WTC11 (cell line): ENCODE measurements at regions not wholly inside any gene's neighbourhood (a gene's known extent, or its start where the extent isn't known, plus 50 kb on each side); places are given as distances from the start of the nearest gene placed in this dataset.

Experiments used
- ATAC-seq: fragments of 200-7000 bp; cut with Tn5 transposase; 2 replicates; pipeline ENCODE4 v1.10.0; 2021; ENCODE audit warnings: mild to moderate bottlenecking, moderate library complexity
- CTCF ChIA-PET: fragments of 300-600 bp; sonication (Branson Sonifier 250); formaldehyde crosslinking; loops from one replicate; lab custom pipeline; 2021; ENCODE audit warnings: antibody characterized with exemption; lab: Charles Lee
- POLR2A ChIA-PET: fragments of 350-600 bp; sonication (Branson Sonifier 250); formaldehyde crosslinking; loops from one replicate; lab custom pipeline; 2021; ENCODE audit warnings: antibody characterized with exemption; lab: Charles Lee
- DNase-seq: peaks from one replicate; pipeline ENCODE4 v3.0.0; 2021; ENCODE audit warnings: low spot score
- H3K27ac Mint-ChIP-seq: 2 replicates; pipeline ENCODE4 v1.8.0; 2021; ENCODE audit warnings: mixed read lengths
- H3K27me3 Mint-ChIP-seq: 2 replicates; pipeline ENCODE4 v1.8.0; 2021; ENCODE audit warnings: low read depth, mild to moderate bottlenecking, moderate library complexity, mixed read lengths
- H3K36me3 Mint-ChIP-seq: 2 replicates; pipeline ENCODE4 v1.8.0; 2021; ENCODE audit warnings: mixed read lengths
- H3K4me1 Mint-ChIP-seq: 2 replicates; pipeline ENCODE4 v1.8.0; 2022; ENCODE audit warnings: mixed read lengths
- H3K4me3 Mint-ChIP-seq: 2 replicates; pipeline ENCODE4 v1.8.0; 2021; ENCODE audit warnings: mild to moderate bottlenecking, moderate library complexity, mixed read lengths
- H3K9me3 Mint-ChIP-seq: 2 replicates; pipeline ENCODE4 v1.8.0; 2021; ENCODE audit warnings: mixed read lengths
- CDX4 ChIP-seq: fragments of 250-450 bp; sonication (Bioruptor Pico); IDR thresholded peaks from 2 replicates; pipeline ENCODE4 v1.9.0; 2021; ENCODE audit warnings: moderate library complexity, mild to moderate bottlenecking, inconsistent platforms, borderline replicate concordance
- CTCF ChIP-seq: fragments of 200-600 bp; IDR thresholded peaks from 2 replicates; pipeline ENCODE4 v1.8.0; 2022; ENCODE audit warnings: antibody characterized with exemption
- E2F1 ChIP-seq: sonication (generic); formaldehyde crosslinking; IDR thresholded peaks from 2 replicates; pipeline ENCODE4 v1.8.0; 2022; ENCODE audit warnings: mild to moderate bottlenecking, missing genetic modification reagents
- ELF4 ChIP-seq: sonication (generic); formaldehyde crosslinking; IDR thresholded peaks from 2 replicates; pipeline ENCODE4 v1.8.1; 2022; ENCODE audit warnings: low read depth, mild to moderate bottlenecking, moderate library complexity, missing genetic modification reagents
- ERG ChIP-seq: fragments of 250-450 bp; sonication (Bioruptor Pico); IDR thresholded peaks from 2 replicates; pipeline ENCODE4 v1.8.0; 2021; ENCODE audit warnings: mild to moderate bottlenecking
- FOXJ3 ChIP-seq: sonication (generic); formaldehyde crosslinking; IDR thresholded peaks from 2 replicates; pipeline ENCODE4 v1.9.0; 2021; ENCODE audit warnings: missing genetic modification reagents, mild to moderate bottlenecking, borderline replicate concordance
- MLX ChIP-seq: sonication (generic); formaldehyde crosslinking; IDR thresholded peaks from 2 replicates; pipeline ENCODE4 v1.8.1; 2023; ENCODE audit warnings: mild to moderate bottlenecking, missing genetic modification reagents, moderate library complexity
- NR3C1 ChIP-seq: sonication (generic); formaldehyde crosslinking; conservative IDR thresholded peaks from 2 replicates; pipeline ENCODE4 v1.8.1; 2023; ENCODE audit warnings: low read depth, mild to moderate bottlenecking, missing genetic modification reagents
- PRRX2 ChIP-seq: fragments of 250-450 bp; sonication (Bioruptor Pico); IDR thresholded peaks from 2 replicates; pipeline ENCODE4 v1.8.0; 2021; ENCODE audit warnings: mild to moderate bottlenecking
- SMAD3 ChIP-seq: sonication (generic); formaldehyde crosslinking; IDR thresholded peaks from 2 replicates; pipeline ENCODE4 v1.8.0; 2022; ENCODE audit warnings: missing genetic modification reagents, mild to moderate bottlenecking, borderline replicate concordance
- STAT6 ChIP-seq: sonication (generic); formaldehyde crosslinking; conservative IDR thresholded peaks from 2 replicates; pipeline ENCODE4 v1.8.1; 2023; ENCODE audit warnings: mild to moderate bottlenecking, low read depth, missing genetic modification reagents, moderate library complexity
- ZNF121 ChIP-seq: sonication (generic); formaldehyde crosslinking; IDR thresholded peaks from 2 replicates; pipeline ENCODE4 v1.8.0; 2023; ENCODE audit warnings: missing genetic modification reagents
- ZNF281 ChIP-seq: sonication (generic); formaldehyde crosslinking; IDR thresholded peaks from 2 replicates; pipeline ENCODE4 v1.8.0; 2023; ENCODE audit warnings: mild to moderate bottlenecking, missing genetic modification reagents
- ZNF425 ChIP-seq: fragments of 250-450 bp; sonication (Bioruptor Pico); conservative IDR thresholded peaks from 2 replicates; pipeline ENCODE4 v1.9.0; 2021; ENCODE audit warnings: mild to moderate bottlenecking
- ZNF532 ChIP-seq: fragments of 250-450 bp; sonication (Bioruptor Pico); IDR thresholded peaks from 2 replicates; pipeline ENCODE4 v1.9.0; 2021; ENCODE audit warnings: mild to moderate bottlenecking, borderline replicate concordance
- ZSCAN18 ChIP-seq: fragments of 250-450 bp; sonication (Bioruptor Pico); IDR thresholded peaks from 2 replicates; pipeline ENCODE4 v2.1.2; 2022; ENCODE audit warnings: mild to moderate bottlenecking, moderate library complexity

GRCh38 chr5:39533749-39534148 is 109.0 kb upstream of the DAB2 start:
- Mint-ChIP-seq H3K9me3 (no peaks in the 10 kb centered on the region), H3K27me3 (no peaks in the 10 kb centered on the region), H3K4me1 (peaks cover 19% of the 10 kb centered on the region), H3K4me3 (no peak overlapping the region), H3K36me3 (no peaks in the 10 kb centered on the region), H3K27ac (no peak overlapping the region)
- ATAC-seq (no peak; the same call in 1 of the 2 replicates), DNase-seq (no peak)
- POLR2A ChIA-PET: no interaction called here
- CTCF ChIA-PET: no interaction called here
- TF ChIP-seq ZNF281 (CRISPR knock-in tag): no peak
- no peak for TF ChIP-seq ERG
- TF ChIP-seq FOXJ3 (CRISPR knock-in tag): no peak
- no peak for TF ChIP-seq ZSCAN18 (CRISPR knock-in tag)
- no peak for TF ChIP-seq E2F1 (CRISPR knock-in tag)
- TF ChIP-seq ZNF532 (CRISPR knock-in tag): no peak
- TF ChIP-seq NR3C1 (CRISPR knock-in tag): no peak
- TF ChIP-seq ELF4 (CRISPR knock-in tag): no peak
- TF ChIP-seq MLX (CRISPR knock-in tag): no peak
- TF ChIP-seq STAT6 (CRISPR knock-in tag): no peak
- no peak for TF ChIP-seq ZNF425
- no peak for TF ChIP-seq PRRX2
- TF ChIP-seq CDX4 (CRISPR knock-in tag): no peak
- TF ChIP-seq SMAD3 (CRISPR knock-in tag): no peak
- TF ChIP-seq CTCF: no peak
- TF ChIP-seq ZNF121 (CRISPR knock-in tag): no peak
